ENCODE measurements at regions not wholly inside any gene's neighbourhood (a gene's known extent, or its start where the extent isn't known, plus 50 kb on each side); places are given as distances from the start of the nearest gene placed in this dataset.

DNA sequence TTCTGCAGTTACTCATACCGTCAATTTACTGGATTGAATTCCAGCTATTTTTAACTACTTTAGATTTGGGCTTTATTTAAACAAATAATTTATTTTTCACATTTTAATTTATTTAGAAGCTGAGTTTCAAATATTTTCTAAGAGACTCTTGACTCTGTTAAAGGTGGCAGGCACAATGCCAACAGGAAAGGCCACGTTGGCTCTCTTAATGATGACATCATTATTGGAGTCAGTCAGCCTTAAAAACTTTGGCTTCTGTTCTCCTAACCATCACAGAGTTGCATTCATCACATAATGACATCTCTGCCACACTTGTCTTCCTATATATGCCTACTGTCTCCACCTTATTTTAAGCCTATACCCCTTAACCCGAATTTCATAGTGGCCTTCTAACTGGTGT is 172.3 kb upstream of the PLPPR1 start (continued):
- TF ChIP-seq, protein P1, sequence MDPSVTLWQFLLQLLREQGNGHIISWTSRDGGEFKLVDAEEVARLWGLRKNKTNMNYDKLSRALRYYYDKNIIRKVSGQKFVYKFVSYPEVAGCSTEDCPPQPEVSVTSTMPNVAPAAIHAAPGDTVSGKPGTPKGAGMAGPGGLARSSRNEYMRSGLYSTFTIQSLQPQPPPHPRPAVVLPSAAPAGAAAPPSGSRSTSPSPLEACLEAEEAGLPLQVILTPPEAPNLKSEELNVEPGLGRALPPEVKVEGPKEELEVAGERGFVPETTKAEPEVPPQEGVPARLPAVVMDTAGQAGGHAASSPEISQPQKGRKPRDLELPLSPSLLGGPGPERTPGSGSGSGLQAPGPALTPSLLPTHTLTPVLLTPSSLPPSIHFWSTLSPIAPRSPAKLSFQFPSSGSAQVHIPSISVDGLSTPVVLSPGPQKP (IDR thresholded peaks at IDR 0.05; ENCODE audit: low read depth, low read length), result no peak
- no peak for TF ChIP-seq FOXM1 (IDR thresholded peaks at IDR 0.05; ENCODE audit: low read depth, low read length)
- TF ChIP-seq RCOR1 (conservative IDR thresholded peaks at IDR 0.05; ENCODE audit: low read depth, low read length), result no peak

DNA sequence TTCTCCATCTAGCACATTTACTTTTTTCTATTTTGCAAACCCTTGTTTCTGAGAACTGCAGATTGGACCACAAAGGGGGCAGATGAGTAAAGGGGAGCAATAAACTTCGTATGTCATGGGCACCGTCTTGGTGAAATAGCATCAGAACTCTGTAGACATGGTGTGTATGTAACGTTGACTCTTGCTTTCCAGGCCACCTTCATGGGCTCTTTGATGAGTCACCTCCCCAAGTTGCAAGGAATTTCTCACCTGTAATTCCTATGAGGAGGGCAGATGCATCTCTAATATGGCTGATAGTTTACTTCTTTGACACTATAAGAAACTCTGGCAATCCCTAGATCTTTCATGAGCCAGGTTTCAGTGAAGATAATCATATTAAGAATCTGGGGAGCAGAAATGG is 163.4 kb upstream of the PLPPR1 start:
- Histone ChIP-seq H3K27me3 (replicated peaks in 1 of 2; ENCODE audit: control insufficient read depth in 2 of 2, insufficient read depth in 2 of 2, low read length in 1 of 2) (no peaks in the 10 kb centered on the region), H3K36me3 (ENCODE audit: control insufficient read depth in 2 of 2, insufficient read depth in 2 of 2, low read length in 1 of 2) (no peaks in the 10 kb centered on the region), H3K4me3 (no peak overlapping the region), H3K9me3 (replicated peaks; ENCODE audit: control insufficient read depth, insufficient read depth, low read length) (no peaks in the 10 kb centered on the region), H3K9ac (ENCODE audit: control insufficient read depth, insufficient read depth, low read length) (no peak overlapping the region), H3K4me1 (ENCODE audit: control insufficient read depth, insufficient read depth, low read length) (no peaks in the 10 kb centered on the region), H3K79me2 (ENCODE audit: control insufficient read depth, insufficient read depth, low read length) (no peaks in the 10 kb centered on the region), H3K4me2 (ENCODE audit: control insufficient read depth, insufficient read depth) (no peak overlapping the region), H4K20me1 (ENCODE audit: control insufficient read depth, insufficient read depth) (no peaks in the 10 kb centered on the region), H3K27ac (ENCODE audit: control insufficient read depth, insufficient read depth) (no peak overlapping the region), H2AFZ (ENCODE audit: control insufficient read depth, low read depth, low read length) (no peak overlapping the region)
- BruUV-seq (replicated peaks), result no TSS peak
- ATAC-seq, result no peak
- WGBS (ENCODE audit: insufficient coverage, insufficient replicate concordance, low lambda C conversion rate, missing lambda C conversion rate), result 18% methylated on average over 3 of the region's 3 CpGs
- in situ Hi-C loops (cut with MboI) (no loop called here), intact Hi-C loops (cut with micrococcal nuclease; ENCODE audit: unreplicated experiment) (no loop called here)
- RAD21 ChIA-PET (ENCODE audit: unreplicated experiment), result no interaction called here
- no peak for FAIRE-seq
- SMC1A ChIA-PET (ENCODE audit: uncharacterized antibody, unreplicated experiment), result no interaction called here
- CTCF ChIA-PET, result no interaction called here
- POLR2A ChIA-PET, result no interaction called here
- TF ChIP-seq NFXL1 (IDR thresholded peaks at IDR 0.05; ENCODE audit: borderline replicate concordance) (no peak), NRF1 (conservative IDR thresholded peaks at IDR 0.05; ENCODE audit: low read depth, low read length) (no peak), RB1 (IDR thresholded peaks at IDR 0.05; ENCODE audit: borderline replicate concordance) (no peak), KDM1A (IDR thresholded peaks at IDR 0.05; ENCODE audit: borderline replicate concordance) (no peak), WRNIP1 (IDR thresholded peaks at IDR 0.05; ENCODE audit: borderline replicate concordance, low read depth, low read length) (no peak), ZNF622 (IDR thresholded peaks at IDR 0.05) (no peak), NFIC (IDR thresholded peaks at IDR 0.05; ENCODE audit: low read depth, low read length) (no peak)
- TF ChIP-seq, protein P2, sequence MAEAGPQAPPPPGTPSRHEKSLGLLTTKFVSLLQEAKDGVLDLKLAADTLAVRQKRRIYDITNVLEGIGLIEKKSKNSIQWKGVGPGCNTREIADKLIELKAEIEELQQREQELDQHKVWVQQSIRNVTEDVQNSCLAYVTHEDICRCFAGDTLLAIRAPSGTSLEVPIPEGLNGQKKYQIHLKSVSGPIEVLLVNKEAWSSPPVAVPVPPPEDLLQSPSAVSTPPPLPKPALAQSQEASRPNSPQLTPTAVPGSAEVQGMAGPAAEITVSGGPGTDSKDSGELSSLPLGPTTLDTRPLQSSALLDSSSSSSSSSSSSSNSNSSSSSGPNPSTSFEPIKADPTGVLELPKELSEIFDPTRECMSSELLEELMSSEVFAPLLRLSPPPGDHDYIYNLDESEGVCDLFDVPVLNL (IDR thresholded peaks at IDR 0.05; ENCODE audit: low read depth, low read length), result no peak
- no peak for DNase-seq (ENCODE audit: low read depth, low spot score)
